ENCODE measurements at regions not wholly inside any gene's neighbourhood (a gene's known extent, or its start where the extent isn't known, plus 50 kb on each side); places are given as distances from the start of the nearest gene placed in this dataset.

DNA sequence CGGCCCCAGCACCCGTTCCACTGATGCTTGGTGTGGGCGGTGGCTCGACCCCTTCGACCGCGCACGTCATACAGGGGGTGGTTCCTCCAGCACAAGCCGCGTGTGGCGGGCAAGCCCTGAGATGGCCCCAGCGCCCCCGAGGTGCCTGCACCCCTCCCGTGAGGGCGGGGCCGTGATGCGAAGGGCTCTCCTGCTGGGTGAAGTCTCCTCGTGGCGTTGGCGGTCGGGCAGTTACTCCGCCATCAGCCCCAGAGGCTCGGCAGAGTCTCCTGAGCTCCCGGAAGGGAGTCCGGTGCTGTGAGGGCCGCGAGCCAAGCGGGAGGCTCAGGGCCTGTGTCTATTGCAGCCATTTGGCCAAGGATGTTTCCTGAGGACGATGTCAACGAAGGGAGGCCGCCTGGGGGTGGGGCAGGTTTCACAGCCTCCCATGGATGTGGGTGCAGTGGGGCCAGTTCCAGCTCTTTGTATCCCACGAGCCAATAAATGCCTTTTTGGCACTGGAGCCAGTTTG is 78.1 kb upstream of the GALNT9 start:
- no peak for DNase-seq

DNA sequence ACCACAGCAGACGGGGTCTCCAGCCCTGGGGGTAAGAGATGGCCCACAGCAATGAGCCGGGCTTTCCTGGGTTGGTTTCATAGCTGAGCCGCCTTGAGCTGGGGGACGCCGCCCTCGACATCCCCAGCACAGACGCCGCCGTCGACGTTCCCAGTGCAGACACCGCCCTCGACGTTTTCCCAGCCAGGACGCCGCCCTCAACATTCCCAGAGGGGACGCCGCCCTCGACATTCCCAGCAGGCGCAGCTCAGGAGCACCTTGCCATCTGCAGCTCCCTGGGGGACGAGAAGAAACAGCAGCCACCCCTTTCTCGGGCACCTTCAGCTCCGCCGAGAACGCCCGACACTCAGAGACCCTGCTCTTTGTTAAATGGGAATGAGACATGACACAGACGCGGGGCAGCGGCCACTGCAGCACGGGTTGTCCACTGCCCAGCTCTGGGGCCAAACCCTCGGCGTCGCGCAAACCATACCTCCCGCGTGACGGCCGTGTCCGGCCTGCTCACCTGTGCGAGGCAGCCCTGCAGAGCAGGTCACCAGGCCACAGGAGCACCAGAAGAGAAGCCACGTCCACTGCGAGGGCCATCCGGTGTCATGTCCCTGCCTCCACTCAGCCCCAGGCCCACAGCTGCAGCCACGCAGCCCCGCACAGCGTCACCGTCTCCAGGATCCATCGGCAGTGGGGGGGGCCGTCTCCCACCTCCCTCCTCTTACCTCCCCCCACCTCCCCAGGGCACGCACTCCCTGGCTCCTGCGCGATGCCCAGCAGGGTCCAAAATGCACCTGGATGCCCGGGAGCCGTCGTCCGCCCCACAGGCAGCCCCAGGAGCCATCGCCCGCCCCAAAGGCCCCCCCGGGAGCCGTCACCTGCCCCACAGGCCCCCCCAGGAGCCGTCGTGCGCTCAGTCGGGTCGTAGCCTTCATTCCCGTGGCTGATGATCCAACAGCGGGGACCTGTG is 77.4 kb upstream of the GALNT9 start:
- no peak for DNase-seq

DNA sequence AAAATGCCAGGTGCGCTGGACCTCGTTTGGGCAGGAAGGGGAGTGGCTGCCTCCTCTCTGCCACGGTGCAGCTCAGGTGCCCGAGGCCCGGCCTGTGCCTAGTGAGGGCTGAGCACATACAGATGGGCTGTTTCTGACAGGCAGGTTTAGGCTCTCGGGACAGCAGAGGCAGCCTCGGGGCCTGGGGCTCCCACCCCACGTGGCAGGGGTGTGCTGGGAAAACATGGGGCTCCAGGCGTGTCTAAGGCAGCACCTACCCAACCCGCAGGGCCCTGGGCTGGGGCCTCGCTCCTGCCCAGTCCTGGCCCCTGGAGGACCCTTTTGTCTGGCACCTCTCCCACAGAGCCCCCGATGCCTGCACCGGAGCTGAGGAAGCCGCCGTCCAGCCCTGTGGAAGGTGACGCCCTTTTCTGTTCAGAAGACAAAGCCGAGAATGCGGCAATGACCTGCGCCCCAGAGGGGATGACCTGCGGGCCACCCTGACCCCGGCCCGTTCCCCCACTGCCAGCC is 76.4 kb upstream of the GALNT9 start:
- no peak for DNase-seq

DNA sequence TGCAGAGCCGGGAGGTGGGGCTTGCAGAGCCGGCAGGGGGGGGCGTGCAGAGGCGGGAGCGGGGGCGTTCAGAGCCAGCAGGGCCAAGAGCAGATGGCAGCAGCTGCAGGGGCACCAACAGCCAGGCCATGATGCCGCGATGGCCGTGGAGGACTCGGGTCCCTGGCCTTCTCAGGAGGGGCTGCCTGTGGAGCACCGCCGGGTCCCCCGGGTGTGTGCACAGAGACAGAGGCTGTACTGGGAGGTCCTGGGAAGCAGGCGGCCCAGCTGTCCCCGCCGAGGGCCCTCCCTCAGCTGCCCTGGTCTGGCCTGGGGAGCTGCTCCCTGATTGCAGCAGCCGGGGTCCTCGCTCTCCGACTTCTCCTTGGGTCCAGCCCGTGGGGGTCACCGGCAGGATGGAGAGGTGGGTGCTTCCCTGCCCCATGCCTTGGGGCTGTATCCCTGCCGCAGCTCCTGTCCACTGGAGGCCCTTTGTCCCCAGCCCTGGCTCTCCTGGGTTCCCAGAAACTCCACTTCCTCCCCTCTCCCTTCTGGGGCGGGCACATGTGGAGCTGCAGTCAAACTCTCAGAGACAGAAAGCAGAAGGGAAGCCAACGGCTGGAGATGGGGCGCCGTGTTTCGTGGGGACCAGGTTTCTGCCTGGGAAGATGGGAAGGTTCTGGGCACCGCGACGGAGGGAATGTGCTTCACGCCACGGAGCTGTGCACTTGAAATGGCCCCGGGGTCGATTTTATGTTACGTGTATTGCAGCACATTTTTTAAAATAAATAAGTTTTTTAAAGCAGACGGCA is 75.8 kb upstream of the GALNT9 start:
- DNase-seq, result no peak

DNA sequence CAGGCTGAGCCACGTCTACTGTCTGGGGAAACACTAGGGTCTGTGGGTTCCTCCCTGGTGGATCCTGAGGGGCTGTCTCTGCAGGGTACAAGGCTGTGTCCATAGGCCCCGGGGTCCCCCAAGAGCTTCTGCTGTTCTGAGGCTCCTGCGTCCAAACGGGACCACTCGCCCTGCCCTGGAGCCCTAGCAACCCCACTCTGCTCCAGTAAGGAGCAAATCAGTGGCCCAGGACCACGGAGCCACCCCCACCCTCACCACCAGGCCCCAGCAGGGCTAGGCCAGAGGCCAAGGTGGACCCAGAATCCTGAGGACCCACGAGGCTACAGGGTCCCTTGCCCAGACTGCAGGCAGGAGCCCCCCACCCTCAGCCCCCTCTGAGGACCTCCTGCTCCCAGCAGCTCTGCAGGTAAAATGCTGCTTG is 75.1 kb upstream of the GALNT9 start:
- DNase-seq, result no peak

DNA sequence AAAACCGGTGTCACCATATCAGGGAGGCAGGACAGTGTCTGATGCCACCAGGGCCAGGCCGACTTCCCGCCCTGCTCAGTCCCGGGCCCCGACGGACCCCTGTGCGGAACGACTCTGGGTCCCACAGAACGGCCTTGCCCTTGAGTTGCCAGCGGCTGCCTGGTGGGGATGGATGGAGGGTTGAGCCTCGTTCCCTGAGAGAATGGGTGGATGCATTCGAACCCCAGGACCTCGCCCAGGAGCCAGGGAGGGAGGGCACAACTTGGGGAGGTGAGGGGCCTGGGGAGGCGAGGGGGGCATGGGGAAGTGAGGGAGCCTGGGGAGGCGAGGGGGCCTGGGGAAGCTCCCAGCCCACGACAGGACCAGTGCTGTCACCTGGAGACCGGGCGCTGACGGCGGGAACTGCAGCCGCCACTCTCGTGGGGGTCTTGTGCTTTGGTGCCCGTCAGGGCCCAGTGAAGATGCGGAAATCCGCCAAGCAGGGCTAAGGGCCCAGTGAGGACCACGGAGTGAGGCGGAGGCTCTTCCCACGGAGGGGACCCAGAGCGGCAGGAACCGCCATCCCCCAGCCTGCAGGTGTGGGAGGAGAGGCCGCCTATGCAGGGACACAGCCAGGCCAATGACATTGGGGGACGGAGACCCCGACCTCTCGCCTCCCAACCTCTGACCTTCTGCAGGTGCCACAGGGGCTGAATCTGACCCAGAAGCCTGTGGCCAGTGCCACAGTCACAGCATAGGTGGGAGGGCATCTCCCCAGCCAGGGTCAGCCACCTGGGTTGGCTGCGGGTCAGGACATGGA is 74.4 kb upstream of the GALNT9 start:
- DNase-seq, result no peak

DNA sequence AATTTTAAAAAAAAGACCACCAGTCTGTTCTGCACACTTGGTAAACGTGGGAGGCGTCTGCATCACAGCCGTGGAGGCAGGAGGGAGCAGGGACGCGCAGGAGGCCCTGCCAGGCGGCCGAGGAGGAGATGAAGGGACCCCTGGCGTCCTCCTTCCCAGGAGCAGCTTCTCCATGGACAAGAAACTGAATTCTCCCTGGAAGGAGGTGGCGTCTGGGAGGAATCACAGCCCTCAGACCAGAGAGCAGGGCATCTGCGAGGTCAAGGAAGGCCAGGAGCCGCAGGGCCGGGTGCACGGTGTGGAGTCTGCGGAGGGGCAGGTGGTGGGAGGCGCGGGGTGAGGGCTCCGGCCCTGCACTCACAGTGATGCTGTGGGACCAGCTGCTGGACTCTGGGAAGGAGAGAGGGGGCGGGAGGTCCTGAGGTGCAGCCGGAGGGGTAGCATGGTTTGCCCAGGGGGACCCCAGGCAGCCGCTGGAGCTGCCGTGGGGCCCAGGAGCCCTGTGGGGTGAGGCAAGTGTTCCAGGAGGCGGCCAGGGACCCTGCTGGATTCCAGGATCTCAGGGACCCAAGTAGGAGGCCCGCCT is 73.5 kb upstream of the GALNT9 start:
- DNase-seq, result no peak

DNA sequence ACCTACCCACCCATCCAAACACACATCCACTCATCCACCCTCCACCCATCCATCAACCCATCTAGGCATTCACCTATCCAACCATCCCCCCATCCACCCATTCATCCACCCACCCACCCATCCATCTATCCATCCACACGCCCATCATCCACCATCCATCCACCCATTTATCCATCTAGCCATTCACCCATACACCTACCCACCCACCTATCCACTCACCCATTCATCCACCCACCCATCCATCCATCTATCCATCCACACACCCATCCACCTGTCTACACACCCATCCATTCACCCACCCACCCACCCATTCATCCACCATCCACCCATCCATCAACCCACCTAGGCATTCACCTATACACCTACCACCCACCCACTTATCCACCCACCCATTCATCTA is 72.6 kb upstream of the GALNT9 start:
- no peak for DNase-seq

DNA sequence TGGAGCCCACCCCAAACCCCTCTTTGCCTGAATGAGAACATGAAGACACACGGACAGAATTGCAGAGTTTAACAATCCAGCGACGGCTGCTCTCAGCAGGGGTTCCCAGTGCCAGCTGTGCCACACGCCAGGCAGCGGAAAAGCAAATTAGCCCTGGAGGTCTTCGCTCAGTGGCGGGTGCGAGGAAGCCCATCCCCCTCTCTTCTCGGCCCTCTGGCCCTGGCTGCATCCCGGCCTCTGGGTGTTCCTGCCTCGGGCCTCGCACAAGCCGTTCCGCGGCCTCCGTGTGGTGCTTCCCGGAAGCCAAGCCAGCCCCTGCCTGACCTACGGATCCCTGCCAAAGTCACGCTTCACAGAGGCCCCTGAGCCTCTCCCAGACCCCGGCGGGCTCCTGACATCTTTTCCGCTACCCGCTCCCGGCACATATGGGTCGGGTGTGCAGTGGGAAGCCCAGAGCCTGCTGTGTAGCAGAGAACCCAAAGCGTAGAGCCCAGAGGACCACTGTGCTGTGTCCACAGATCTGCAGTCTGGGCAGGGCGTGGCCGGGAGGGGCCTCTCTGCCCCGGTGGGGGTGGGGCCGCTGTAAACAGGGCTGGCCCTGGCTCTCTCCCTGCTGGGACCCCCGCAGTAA is 70.7 kb upstream of the GALNT9 start:
- no peak for DNase-seq

DNA sequence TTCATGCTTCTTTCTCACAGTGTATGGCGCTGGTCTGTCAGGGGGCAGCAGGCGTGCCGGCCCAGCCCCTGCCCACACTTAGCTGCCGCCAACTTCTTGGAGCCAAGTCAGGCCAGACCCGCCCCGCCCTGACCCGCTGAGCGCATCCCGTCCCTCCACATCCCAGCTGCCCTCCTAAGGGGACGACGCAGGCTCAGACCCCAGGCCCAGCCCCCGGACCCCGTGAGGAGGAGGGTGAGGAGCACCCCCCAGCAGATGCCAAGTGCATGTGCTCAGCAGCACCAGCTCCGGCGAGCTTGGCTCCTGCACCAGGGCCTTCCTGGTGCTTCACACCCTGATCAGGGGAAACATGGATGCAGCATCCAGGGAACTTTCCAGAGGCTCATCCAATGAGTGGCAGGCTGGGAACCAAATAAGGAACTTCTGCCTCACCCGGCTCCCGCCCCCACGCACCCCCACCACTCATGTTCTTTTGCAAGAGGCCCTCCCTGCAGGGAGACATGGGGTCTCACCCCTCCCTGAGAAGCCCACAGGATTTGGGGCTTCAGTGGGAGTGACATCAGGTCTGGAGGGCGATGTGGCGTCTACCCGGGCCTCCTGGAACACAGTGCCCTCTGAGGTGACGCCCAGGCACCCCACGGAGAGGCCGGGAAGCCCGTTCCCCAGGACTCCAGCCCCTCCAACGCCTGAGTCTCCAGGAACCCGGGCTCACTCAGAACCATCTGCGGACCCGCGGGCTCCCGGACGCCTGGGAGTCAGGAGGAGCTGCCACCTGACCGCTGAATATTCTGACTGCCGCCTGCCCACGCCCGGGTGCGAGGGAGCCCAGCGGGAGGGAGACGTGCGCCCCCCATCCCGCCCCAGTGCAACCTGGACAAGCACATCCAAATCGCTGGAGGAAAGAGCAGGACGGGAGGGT is 70.0 kb upstream of the GALNT9 start:
- DNase-seq, result no peak

DNA sequence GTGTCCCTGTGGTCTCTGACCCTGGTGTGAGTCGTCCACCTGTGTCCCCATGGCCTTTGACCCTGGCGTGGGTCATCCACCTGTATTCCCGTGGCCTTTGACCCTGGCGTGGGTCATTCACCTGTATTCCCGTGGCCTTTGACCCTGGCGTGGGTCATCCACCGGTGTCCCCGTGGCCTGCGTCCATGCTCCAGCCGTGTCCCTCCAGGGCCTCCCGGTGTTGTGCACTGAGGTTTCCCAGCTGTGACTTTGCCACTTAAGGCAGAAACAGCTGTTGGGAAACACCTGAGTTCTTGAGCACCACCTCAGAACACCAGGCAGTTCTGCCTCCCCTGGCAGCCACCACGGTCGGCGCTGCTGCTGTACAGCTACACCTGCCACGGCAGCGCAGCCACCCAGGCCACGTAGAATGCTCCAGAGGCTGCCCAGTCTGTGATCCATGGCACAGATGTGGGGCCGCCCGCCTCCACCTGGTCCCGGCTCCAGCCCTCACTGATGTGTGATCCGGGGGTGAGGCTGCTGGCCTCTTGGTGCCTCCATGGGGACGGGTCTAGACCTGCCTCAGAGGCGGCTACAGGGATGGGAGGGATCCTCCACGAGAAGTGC is 69.1 kb upstream of the GALNT9 start:
- DNase-seq, result no peak

DNA sequence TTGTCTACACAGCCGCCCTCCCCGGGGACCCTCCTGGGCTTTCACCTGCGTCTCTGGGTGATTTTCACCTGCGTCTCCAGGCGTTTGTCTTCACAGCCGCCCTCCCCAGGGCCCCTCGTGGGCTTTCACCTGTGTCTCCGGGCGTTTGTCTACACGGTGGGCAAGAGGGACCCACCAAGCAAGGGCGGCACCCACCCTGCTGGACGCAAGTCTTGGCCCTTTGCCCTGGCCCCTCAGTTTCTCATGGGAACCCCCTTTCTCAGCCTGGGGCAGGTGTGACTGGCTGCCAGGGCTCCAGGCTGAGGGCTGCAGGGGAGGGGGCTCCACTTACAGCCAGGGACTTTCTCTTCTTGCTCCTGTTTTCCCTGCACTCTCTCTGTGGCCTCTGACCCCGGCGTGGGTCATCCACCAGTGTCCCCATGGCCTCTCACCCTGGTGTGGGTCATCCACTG is 68.6 kb upstream of the GALNT9 start:
- DNase-seq, result no peak

DNA sequence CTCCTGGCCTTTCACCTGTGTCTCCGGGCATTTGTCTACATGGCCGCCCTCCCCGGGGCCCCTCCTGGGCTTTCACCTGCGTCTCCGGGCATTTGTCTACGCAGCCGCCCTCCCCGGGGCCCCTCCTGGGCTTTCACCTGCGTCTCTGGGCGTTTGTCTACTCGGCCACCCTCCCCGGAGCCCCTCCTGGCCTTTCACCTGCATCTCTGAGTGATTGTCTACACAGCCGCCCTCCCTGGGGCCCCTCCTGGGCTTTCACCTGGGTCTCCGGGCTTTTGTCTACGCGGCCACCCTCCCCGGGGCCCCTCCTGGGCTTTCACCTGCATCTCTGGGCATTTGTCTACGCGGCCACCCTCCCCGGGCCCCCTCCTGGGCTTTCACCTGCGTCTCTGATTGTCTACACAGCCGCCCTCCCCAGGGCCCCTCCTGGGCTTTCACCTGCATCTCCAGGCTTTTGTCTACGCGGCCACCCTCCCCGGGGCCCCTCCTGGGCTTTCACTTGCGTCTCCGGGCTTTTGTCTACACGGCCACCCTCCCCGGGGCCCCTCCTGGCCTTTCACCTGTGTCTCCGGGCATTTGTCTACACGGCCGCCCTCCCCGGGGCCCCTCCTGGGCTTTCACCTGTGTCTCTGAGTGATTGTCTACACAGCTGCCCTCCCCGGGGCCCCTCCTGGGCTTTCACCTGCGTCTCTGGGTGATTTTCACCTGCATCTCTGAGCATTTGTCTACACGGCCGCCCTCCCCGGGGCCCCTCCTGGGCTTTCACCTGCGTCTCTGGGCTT is 68.0 kb upstream of the GALNT9 start:
- DNase-seq, result no peak

DNA sequence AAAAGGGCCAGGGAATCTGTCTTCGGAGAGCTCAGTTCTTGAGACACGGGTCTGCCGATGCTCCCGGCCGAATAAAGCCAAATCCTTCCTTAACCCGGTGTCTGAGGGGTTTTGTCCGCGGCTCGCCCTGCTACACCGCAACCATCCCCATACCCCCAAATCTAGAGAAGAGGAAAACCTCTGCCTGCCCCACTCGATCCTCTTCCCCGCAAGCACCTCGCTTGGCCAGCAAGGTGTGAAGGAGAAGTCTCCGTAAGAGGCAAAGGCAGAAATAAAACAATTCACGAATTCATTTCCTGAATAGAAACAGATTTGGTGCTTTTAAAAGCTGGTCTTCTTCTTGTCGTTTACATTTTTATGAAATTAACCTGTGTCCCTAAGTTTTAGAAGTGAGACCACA is 67.3 kb upstream of the GALNT9 start:
- DNase-seq, result no peak

DNA sequence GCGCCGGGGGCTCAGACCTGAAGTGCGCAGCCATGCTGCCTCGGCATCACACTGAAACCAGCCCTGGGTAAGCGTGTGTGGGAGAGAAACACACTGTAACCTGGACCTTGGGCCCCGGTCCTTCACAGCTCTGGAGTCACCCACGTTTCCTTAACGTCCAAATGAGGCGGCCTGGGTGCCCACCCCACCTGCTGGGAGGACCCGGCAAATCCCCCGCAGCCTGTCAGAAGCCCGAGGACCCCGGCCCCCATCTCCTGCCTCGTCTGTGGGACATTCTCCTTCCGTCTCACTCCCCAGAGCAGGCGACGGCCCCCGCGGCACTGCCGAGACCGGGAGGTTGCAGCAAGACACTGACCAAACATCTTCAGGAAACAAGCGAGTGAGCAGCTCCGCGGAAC is 66.5 kb upstream of the GALNT9 start:
- DNase-seq, result no peak

DNA sequence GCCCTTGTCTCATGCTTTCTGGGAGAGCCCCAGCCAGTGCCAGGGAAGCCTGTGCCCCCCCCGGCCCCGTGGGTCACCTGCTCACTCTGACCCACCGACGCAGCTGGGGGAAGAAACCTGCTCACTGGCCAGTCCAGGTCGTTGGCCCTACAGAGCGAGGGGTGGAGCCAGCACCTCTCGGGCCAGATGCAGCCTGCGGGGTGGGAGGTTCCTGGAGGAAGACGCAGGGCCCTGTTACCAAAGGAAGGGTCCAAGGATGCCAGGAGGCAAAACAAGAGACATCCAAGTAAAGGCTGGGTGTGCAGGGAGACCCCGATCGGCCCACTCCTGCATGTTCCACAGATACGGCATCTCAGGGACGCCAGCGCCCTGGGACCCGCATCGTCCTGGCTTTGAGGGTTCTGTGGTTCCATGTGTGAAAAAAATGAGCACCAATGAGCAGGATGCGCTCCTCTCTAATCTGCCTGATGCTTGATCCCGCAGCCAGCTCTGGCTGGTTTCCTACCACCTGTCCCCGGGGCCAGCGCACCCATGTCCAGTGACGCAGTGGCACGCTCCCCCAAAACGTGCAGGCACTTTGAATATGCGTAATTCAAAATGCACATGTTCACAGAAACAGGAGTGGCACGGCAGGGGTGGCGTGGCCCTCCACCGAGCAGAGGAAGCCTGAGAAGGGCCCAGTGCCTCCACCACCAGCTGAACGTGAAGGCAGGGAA is 66.0 kb upstream of the GALNT9 start:
- DNase-seq, result no peak

DNA sequence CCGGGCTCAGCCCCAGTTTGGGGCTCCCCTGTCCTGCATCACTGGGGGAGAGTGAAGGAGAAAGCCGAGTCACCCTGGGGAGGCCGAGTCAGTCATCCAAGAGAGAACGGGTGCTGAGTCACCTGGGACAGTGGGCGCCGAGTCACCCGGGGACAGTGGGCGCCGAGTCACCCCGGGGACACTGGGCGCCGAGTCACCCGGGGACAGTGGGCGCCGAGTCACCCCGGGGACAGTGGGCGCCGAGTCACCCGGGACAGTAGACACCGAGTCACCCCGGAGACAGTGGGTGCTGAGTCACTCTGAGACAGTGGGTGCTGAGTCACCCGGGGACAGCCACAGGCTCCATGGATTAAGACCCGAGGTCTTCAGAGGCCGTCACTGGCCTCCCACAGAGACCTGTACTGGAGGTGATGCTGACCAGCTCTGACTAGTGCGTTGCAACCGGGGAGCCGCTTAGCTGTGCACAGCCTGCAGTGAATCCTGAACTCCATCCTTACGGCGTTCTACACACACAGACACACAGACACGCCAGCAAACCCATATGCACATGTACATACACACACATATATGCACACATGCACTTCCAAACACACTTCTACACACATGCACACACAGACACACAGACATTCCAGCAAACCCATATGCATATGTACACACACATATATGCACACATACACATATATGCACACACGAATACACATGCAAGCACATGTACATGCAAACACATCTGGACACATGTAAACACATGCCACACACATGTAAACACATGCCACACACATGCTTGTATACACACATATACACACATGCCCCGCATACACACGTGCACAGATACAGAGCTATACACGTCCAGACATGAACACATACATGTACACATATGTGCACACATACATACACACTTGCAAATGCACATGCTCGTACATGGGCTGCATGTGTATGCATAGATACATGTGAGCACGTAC is 64.9 kb upstream of the GALNT9 start:
- no peak for DNase-seq

Measured in NCI-H1048 (cell line).